GM21825 (cell line): ENCODE measurements at regions not wholly inside any gene's neighbourhood (a gene's known extent, or its start where the extent isn't known, plus 50 kb on each side); places are given as distances from the start of the nearest gene placed in this dataset.
A peak's percentile ranks its signal among the peaks of the same experiment; 100 is the strongest.
"Not testable (repeated sequence)": the region's sequence is repeated elsewhere in the genome, so short reads cannot be mapped to it uniquely, and the experiment has no call there.

Experiments
- ATAC-seq: cut with Tn5 transposase; IDR thresholded peaks from one replicate; pipeline ENCODE4 v1.9.1; 2021; ENCODE audit warnings: mild to moderate bottlenecking, moderate library complexity; ENCODE audit not compliant: unreplicated experiment

DNA sequence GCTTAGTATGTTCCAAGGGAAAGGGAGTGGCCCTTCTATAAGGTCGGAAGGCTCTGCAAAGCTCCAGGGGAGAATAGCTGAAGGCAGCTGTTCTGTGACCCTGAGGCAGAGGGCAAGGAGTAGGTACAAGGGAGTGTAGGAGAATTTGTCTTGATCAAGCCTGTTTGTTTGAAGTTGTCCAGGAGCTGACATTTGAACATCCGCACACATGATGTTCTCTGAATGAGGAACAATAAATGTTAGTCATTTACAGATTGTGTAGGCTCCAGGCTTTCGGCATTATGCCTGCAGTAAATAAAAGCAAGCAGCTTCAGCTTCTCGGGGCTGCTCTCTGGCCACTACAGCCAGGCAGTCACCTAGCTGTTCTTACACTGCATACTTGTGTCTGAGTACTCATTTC lies 52.7 kb downstream of the CTAGE6 start:
- not testable (repeated sequence) for ATAC-seq

DNA sequence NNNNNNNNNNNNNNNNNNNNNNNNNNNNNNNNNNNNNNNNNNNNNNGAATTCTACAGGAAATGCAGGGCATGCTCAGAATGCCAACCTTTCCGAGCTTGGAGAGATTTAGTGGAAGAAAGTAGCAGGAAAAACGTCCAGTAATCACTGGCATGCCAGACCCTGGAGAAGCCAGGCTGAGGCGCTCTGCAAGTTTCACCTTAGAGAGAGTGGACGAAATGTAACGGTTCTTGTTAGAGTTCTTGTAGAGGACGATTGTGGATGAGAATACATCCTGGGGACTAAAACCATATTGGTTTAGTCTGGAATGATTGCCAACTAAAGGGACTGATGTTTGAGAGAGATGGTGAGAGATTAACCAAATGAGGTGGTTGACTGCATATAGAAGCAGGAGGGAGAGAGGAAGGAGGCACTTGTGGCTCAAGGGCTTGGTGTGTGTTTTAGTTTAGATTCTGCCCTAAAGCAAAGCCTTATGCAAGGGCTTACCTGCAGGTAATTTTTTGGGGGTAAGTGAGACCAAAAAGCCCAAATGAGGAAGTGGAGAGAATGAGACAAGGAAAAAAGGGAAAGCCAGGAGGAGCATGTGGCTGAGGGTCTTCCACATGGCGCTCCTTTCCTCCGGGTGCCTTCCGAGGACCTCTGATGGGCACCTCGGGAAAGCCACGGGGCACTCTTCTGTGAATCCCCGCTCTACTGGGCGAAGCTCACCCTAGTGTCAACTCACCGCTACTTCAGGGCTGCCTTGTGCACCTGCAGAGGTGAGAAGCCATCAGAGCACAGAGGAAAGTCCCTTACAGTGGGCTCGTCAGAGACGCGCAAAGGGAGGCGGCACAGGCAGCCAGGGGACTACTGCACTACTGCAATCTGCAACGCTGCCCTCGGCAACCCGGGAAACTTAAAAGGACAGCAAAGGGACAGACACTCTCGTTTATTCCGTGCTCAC lies 56.5 kb downstream of the CTAGE6 start:
- ATAC-seq = peak; percentile 98
